Activated B cell treated with CpG ODN at 0.5 μM for 24 hours (primary cell): ENCODE measurements at regions not wholly inside any gene's neighbourhood (a gene's known extent, or its start where the extent isn't known, plus 50 kb on each side); places are given as distances from the start of the nearest gene placed in this dataset.

Experiments used
- ATAC-seq: fragments of 200-7000 bp; cut with Tn5 transposase; one replicate; pipeline ENCODE4 v1.10.0; 2021; ENCODE audit warnings: low read depth, mild to moderate bottlenecking, moderate library complexity
- CTCF ChIA-PET: fragments of 350-600 bp; sonication (Branson Sonifier 250); formaldehyde crosslinking; loops from one replicate; lab custom pipeline; 2021; ENCODE audit warnings: antibody characterized with exemption; lab: Charles Lee
- POLR2A ChIA-PET: fragments of 350-600 bp; sonication (Branson Sonifier 250); formaldehyde crosslinking; loops from one replicate; lab custom pipeline; 2021; ENCODE audit warnings: antibody characterized with exemption; lab: Charles Lee
- DNase-seq: peaks from one replicate; pipeline ENCODE4 v3.0.0; 2022
- H3K27ac Mint-ChIP-seq: one replicate; pipeline ENCODE4 v1.8.0; 2020; ENCODE audit warnings: mixed read lengths
- H3K27me3 Mint-ChIP-seq: one replicate; pipeline ENCODE4 v1.8.0; 2021; ENCODE audit warnings: mixed read lengths
- H3K36me3 Mint-ChIP-seq: one replicate; pipeline ENCODE4 v1.8.0; 2021; ENCODE audit warnings: low read depth, mixed read lengths
- H3K4me1 Mint-ChIP-seq: one replicate; pipeline ENCODE4 v1.8.0; 2021; ENCODE audit warnings: mixed read lengths
- H3K4me3 Mint-ChIP-seq: one replicate; pipeline ENCODE4 v1.8.0; 2020; ENCODE audit warnings: mild to moderate bottlenecking, mixed read lengths
- H3K9me3 Mint-ChIP-seq: one replicate; pipeline ENCODE4 v1.8.0; 2020; ENCODE audit warnings: mixed read lengths
- intact Hi-C: fragments of 100-400 bp; cut with micrococcal nuclease; formaldehyde crosslinking; loops from one replicate; pipeline ENCODE4 v1.15.1; 2024
- TF ChIP-seq, protein P1 (sequence below): fragments of 200-600 bp; IDR thresholded peaks from one replicate; pipeline ENCODE4 v1.8.0; 2022; ENCODE audit warnings: antibody characterized with exemption, mild to moderate bottlenecking

DNA sequence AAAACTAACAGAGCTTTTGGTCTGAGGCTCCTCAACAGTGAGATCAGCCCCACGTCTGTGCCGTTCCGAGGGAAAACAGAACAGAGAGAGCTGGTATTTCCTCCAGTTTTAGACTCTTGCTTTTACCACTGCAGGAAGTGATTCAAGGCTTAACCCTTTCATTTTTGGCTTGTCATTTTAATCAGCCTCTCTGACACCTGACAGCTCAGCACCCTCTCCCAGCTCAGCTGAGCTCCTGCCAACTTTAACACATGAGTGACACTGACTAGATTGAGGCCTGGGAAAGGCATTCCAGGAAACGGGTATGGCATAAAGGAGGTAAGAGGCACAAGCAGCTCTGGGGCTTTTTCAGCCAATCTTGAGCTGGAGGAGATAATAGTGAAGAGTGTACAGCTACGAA lies 239.4 kb upstream of the SKOR2 start:
- Mint-ChIP-seq H3K27me3 (peaks cover 4% of the 10 kb centered on the region), H3K36me3 (no peaks in the 10 kb centered on the region), H3K4me1 (no peaks in the 10 kb centered on the region), H3K4me3 (no peak overlapping the region), H3K9me3 (no peaks in the 10 kb centered on the region), H3K27ac (no peak overlapping the region)
- TF ChIP-seq, protein P1, sequence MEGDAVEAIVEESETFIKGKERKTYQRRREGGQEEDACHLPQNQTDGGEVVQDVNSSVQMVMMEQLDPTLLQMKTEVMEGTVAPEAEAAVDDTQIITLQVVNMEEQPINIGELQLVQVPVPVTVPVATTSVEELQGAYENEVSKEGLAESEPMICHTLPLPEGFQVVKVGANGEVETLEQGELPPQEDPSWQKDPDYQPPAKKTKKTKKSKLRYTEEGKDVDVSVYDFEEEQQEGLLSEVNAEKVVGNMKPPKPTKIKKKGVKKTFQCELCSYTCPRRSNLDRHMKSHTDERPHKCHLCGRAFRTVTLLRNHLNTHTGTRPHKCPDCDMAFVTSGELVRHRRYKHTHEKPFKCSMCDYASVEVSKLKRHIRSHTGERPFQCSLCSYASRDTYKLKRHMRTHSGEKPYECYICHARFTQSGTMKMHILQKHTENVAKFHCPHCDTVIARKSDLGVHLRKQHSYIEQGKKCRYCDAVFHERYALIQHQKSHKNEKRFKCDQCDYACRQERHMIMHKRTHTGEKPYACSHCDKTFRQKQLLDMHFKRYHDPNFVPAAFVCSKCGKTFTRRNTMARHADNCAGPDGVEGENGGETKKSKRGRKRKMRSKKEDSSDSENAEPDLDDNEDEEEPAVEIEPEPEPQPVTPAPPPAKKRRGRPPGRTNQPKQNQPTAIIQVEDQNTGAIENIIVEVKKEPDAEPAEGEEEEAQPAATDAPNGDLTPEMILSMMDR, result no peak
- DNase-seq (no peak), ATAC-seq (no peak)
- POLR2A ChIA-PET, result no interaction called here
- CTCF ChIA-PET, result no interaction called here
- intact Hi-C loops, result no loop called here

DNA sequence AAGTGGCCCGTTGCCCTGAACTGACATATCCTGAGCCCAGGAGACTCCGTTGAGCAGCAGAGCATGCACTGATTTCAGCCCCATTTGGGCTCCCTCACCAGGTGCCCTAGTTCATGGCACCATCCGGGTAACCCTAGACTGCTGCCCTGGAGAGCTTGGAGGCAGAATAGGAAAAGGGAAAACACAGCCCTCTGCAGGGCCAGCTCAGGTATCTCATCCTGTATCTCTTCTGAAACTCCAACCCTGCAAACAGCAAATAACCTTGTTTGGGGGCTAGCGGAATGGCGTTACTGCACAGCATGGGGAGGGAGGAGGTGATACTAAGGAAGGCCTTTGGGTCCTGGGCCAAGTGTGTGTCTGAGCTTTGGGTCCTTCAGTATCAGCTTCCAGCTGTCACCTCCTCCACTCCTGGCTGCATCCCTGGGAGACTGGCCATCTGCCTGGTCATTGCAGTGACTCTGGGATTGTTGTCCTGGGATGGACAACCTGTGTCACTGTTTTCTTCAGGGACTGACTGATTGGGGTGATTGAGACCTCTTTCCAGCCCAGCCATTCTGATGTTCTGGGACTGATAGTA lies 233.8 kb upstream of the SKOR2 start:
- ATAC-seq, result no peak
- intact Hi-C loops, result no loop called here

DNA sequence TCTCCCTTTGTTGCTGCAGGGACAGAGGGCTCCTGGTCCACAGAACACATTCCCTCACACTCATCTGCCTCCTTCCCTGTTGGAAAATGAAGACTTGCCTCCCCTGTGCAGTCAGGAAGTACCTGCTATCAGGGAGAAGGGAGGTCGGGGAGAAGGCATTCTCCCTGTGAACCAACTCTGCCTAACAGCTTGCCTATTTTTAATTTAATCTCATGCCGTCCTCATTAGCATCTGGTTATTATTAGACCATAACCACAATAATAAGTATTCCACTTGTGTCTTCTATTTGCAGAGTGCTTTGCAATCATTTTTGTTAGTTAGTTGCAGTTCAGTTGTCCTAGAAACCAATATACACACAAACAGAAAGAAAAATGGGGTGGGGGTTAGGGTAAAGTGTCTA lies 232.6 kb upstream of the SKOR2 start:
- ChIA-PET POLR2A (no interaction called here), CTCF (no interaction called here)
- TF ChIP-seq, protein P1, result no peak
- intact Hi-C loops, result no loop called here
- H3K27me3 Mint-ChIP-seq, result peaks cover 14% of the 10 kb centered on the region
- ATAC-seq (no peak), DNase-seq (no peak)
- no peak overlapping the region for H3K27ac Mint-ChIP-seq
- H3K9me3 Mint-ChIP-seq, result no peaks in the 10 kb centered on the region
- H3K4me1 Mint-ChIP-seq, result no peaks in the 10 kb centered on the region
- H3K4me3 Mint-ChIP-seq, result no peak overlapping the region
- no peaks in the 10 kb centered on the region for H3K36me3 Mint-ChIP-seq

More for the DNA sequence above, 233.8 kb upstream of the SKOR2 start:
- TF ChIP-seq, protein P1, result no peak
- no peaks in the 10 kb centered on the region for H3K36me3 Mint-ChIP-seq
- ChIA-PET CTCF (no interaction called here), POLR2A (no interaction called here)
- H3K27ac Mint-ChIP-seq, result no peak overlapping the region
- no peak overlapping the region for H3K4me3 Mint-ChIP-seq
- H3K27me3 Mint-ChIP-seq, result peaks cover 14% of the 10 kb centered on the region
- H3K4me1 Mint-ChIP-seq, result no peaks in the 10 kb centered on the region
- no peak for DNase-seq
- no peaks in the 10 kb centered on the region for H3K9me3 Mint-ChIP-seq

DNA sequence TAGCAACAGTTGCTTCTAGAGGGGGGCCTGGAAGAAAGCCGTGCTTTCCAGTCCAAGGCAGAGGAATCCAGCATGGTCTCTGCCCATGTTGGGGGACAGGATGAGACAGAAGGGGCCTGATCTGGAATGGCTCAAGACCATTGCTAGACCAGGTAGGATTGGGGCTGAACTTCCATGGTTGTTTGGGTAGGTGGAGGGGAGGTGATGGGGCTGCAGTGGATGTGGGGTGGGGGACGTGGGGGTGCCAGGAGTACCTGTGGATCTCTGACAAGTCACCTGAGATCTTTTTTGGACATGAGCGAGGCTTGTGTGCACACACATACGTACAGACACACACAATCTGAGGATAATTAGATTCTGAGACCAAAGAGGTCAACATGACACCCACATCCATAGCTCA lies 228.7 kb upstream of the SKOR2 start:
- DNase-seq, result no peak
- POLR2A ChIA-PET, result no interaction called here
- Mint-ChIP-seq H3K36me3 (no peaks in the 10 kb centered on the region), H3K9me3 (no peaks in the 10 kb centered on the region), H3K27me3 (peaks cover 13% of the 10 kb centered on the region), H3K4me1 (no peaks in the 10 kb centered on the region), H3K27ac (no peak overlapping the region), H3K4me3 (no peak overlapping the region)
- CTCF ChIA-PET, result no interaction called here
- TF ChIP-seq, protein P1, result no peak
- intact Hi-C loops, result no loop called here
- no peak for ATAC-seq

DNA sequence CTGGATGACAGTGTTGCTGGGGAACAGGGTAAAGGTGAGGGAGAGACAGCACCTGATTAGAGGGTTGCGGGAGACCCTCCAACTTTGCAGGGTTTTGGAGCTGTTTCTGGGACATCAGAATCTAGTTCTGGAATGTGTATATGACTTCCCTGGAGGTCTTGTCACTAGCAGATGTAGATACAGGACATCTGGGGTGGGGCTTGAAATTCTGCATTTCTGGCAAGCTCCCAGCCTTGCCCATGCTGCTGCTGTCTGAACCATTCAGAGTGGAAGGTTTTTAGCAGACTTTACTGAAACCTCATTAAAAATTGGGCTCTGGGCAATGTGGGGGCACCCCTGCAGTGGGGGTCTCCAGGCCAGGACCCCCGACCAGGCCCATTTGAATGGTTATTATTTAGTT lies 220.3 kb upstream of the SKOR2 start:
- TF ChIP-seq, protein P1, result no peak
- CTCF ChIA-PET, result no interaction called here
- DNase-seq, result no peak
- POLR2A ChIA-PET, result no interaction called here
- Mint-ChIP-seq H3K4me1 (no peaks in the 10 kb centered on the region), H3K27me3 (peaks cover 2% of the 10 kb centered on the region), H3K36me3 (no peaks in the 10 kb centered on the region), H3K27ac (no peak overlapping the region), H3K4me3 (no peak overlapping the region), H3K9me3 (no peaks in the 10 kb centered on the region)
- no peak for ATAC-seq
- intact Hi-C loops, result no loop called here
